GM21360 (cell line): ENCODE measurements at regions not wholly inside any gene's neighbourhood (a gene's known extent, or its start where the extent isn't known, plus 50 kb on each side); places are given as distances from the start of the nearest gene placed in this dataset.
"Not testable (repeated sequence)": the region's sequence is repeated elsewhere in the genome, so short reads cannot be mapped to it uniquely, and the experiment has no call there.

Source experiments
- ATAC-seq: cut with Tn5 transposase; IDR thresholded peaks from one replicate; pipeline ENCODE4 v1.9.1; 2021; ENCODE audit warnings: mild to moderate bottlenecking, moderate library complexity; ENCODE audit not compliant: unreplicated experiment

GRCh38 chr10:117745301-117745700, 202.8 kb downstream of the EMX2 start:
- ATAC-seq, result no peak

GRCh38 chr10:117746541-117747448, 204.2 kb downstream of the EMX2 start:
- ATAC-seq, result no peak

- ATAC-seq, result no peak
Measured at GRCh38 chr10:117747636-117748035, 205.1 kb downstream of the EMX2 start.

GRCh38 chr10:117748058-117748457, 205.5 kb downstream of the EMX2 start:
- ATAC-seq, result no peak

GRCh38 chr10:117750616-117751015, 208.1 kb downstream of the EMX2 start:
- ATAC-seq, result no peak

- ATAC-seq, result no peak
Measured at GRCh38 chr10:117751259-117751658, 208.7 kb downstream of the EMX2 start.

GRCh38 chr10:117752103-117752502, 209.6 kb downstream of the EMX2 start:
- ATAC-seq, result no peak

GRCh38 chr10:117754770-117755658, 212.5 kb downstream of the EMX2 start:
- ATAC-seq, result no peak

GRCh38 chr10:117755659-117756014, 213.1 kb downstream of the EMX2 start:
- ATAC-seq, result no peak

GRCh38 chr10:117757086-117757720, 214.7 kb downstream of the EMX2 start:
- no peak for ATAC-seq

- ATAC-seq, result no peak
Measured at GRCh38 chr10:117759266-117759665, 216.7 kb downstream of the EMX2 start.

- no peak for ATAC-seq
Measured at GRCh38 chr10:117761695-117762094, 219.1 kb downstream of the EMX2 start.

- ATAC-seq, result no peak
Measured at GRCh38 chr10:117762126-117762818, 219.7 kb downstream of the EMX2 start.

- no peak for ATAC-seq
Measured at GRCh38 chr10:117762819-117763172, 220.2 kb downstream of the EMX2 start.

- no peak for ATAC-seq
Measured at GRCh38 chr10:117763528-117763927, 221.0 kb downstream of the EMX2 start.

- ATAC-seq, result no peak
Measured at GRCh38 chr10:117768333-117769042, 225.9 kb downstream of the EMX2 start.

GRCh38 chr10:117775526-117775925, 233.0 kb downstream of the EMX2 start:
- no peak for ATAC-seq

GRCh38 chr10:117777222-117777621, 234.7 kb downstream of the EMX2 start:
- ATAC-seq, result not testable (repeated sequence)

GRCh38 chr10:117778241-117778640, 235.7 kb downstream of the EMX2 start:
- ATAC-seq, result no peak

- ATAC-seq, result no peak
Measured at GRCh38 chr10:117780411-117780810, 237.9 kb downstream of the EMX2 start.
